Dermis blood vessel endothelial cell (primary cell): ENCODE measurements at regions not wholly inside any gene's neighbourhood (a gene's known extent, or its start where the extent isn't known, plus 50 kb on each side); places are given as distances from the start of the nearest gene placed in this dataset.

ENCODE experiments used
- DNase-seq: peaks from one replicate; pipeline ENCODE4 v3.0.0; 2010

GRCh38 chr9:14031810-14032209, 282.1 kb downstream of the NFIB start:
- peak; percentile 7 for DNase-seq

GRCh38 chr9:14031060-14031414, 282.9 kb downstream of the NFIB start:
- peak; percentile 77 for DNase-seq

GRCh38 chr9:14030375-14031059, 283.4 kb downstream of the NFIB start:
- peak; percentile 91 for DNase-seq

GRCh38 chr9:14029806-14030374, 284.1 kb downstream of the NFIB start:
- peak; percentile 43 for DNase-seq

- DNase-seq: peak; percentile 91
Measured at GRCh38 chr9:14027116-14027800, 286.7 kb downstream of the NFIB start.

- no peak for DNase-seq
Measured at GRCh38 chr9:14025741-14026140, 288.2 kb downstream of the NFIB start.

GRCh38 chr9:14023285-14023684, 290.7 kb downstream of the NFIB start:
- DNase-seq: no peak

GRCh38 chr9:14021871-14022525, 291.9 kb downstream of the NFIB start:
- DNase-seq: peak; percentile 20

GRCh38 chr9:14018081-14018480, 295.9 kb downstream of the NFIB start:
- DNase-seq: peak; percentile 60

GRCh38 chr9:14014744-14015143, 299.2 kb downstream of the NFIB start:
- no peak for DNase-seq

GRCh38 chr9:14014218-14014617, 299.7 kb downstream of the NFIB start:
- no peak for DNase-seq

- DNase-seq: no peak
Measured at GRCh38 chr9:14011799-14012560, 302.0 kb downstream of the NFIB start.

GRCh38 chr9:14007190-14007769, 306.7 kb downstream of the NFIB start:
- DNase-seq: no peak

GRCh38 chr9:14006386-14007187, 307.4 kb downstream of the NFIB start:
- no peak for DNase-seq

GRCh38 chr9:14004110-14004509, 309.8 kb downstream of the NFIB start:
- DNase-seq: no peak

- DNase-seq: no peak
Measured at GRCh38 chr9:13994240-13994639, 319.7 kb downstream of the NFIB start.

- no peak for DNase-seq
Measured at GRCh38 chr9:13993632-13994185, 320.2 kb downstream of the NFIB start.

GRCh38 chr9:13992138-13993088, 321.5 kb downstream of the NFIB start:
- no peak for DNase-seq

- no peak for DNase-seq
Measured at GRCh38 chr9:13991395-13991794, 322.5 kb downstream of the NFIB start.

- no peak for DNase-seq
Measured at GRCh38 chr9:13990994-13991393, 322.9 kb downstream of the NFIB start.
